Endodermal cell (in vitro differentiated cells): ENCODE measurements at regions not wholly inside any gene's neighbourhood (a gene's known extent, or its start where the extent isn't known, plus 50 kb on each side); places are given as distances from the start of the nearest gene placed in this dataset.

ENCODE experiments used
- DNase-seq: peaks from one replicate; pipeline ENCODE4 v3.0.0-alpha.2; 2017
- H3K27ac ChIP-seq: 2 replicates; pipeline ENCODE4 v1.5.1; 2013; ENCODE audit warnings: mild to moderate bottlenecking, low read depth, low read length, moderate library complexity
- H3K27me3 ChIP-seq: 2 replicates; pipeline ENCODE4 v1.6.1; 2013; ENCODE audit warnings: mild to moderate bottlenecking, low read length, moderate library complexity; ENCODE audit not compliant: insufficient read depth, control insufficient read depth, poor library complexity, severe bottlenecking
- H3K36me3 ChIP-seq: 2 replicates; pipeline ENCODE4 v1.7.0; 2013; ENCODE audit warnings: mild to moderate bottlenecking, low read length, moderate library complexity; ENCODE audit not compliant: control insufficient read depth, insufficient read depth
- H3K4me1 ChIP-seq: one replicate; pipeline ENCODE4 v1.7.0; 2013; ENCODE audit warnings: low read length; ENCODE audit not compliant: control insufficient read depth, insufficient read depth
- H3K4me3 ChIP-seq: 2 replicates; pipeline ENCODE4 v1.5.1; 2013; ENCODE audit warnings: mild to moderate bottlenecking, low read length, moderate library complexity
- H3K9ac ChIP-seq: 2 replicates; pipeline ENCODE4 v1.6.1; 2013; ENCODE audit warnings: mild to moderate bottlenecking, low read length, moderate library complexity; ENCODE audit not compliant: poor library complexity, severe bottlenecking; ENCODE audit errors: extremely low read depth
- H3K9me3 ChIP-seq: 2 replicates; pipeline ENCODE4 v1.6.1; 2013; ENCODE audit warnings: mild to moderate bottlenecking, low read length, moderate library complexity; ENCODE audit not compliant: control insufficient read depth
- H3K27ac Mint-ChIP-seq: 2 replicates; pipeline ENCODE4 v1.8.0; 2020; ENCODE audit warnings: mixed read lengths
- H3K27me3 Mint-ChIP-seq: 2 replicates; pipeline ENCODE4 v1.8.0; 2021; ENCODE audit warnings: mild to moderate bottlenecking, mixed read lengths; ENCODE audit not compliant: insufficient read depth
- H3K36me3 Mint-ChIP-seq: 2 replicates; pipeline ENCODE4 v1.8.0; 2020; ENCODE audit warnings: low read depth, mixed read lengths
- H3K4me1 Mint-ChIP-seq: 2 replicates; pipeline ENCODE4 v1.8.0; 2020; ENCODE audit warnings: mixed read lengths
- H3K4me3 Mint-ChIP-seq: 2 replicates; pipeline ENCODE4 v1.8.0; 2020; ENCODE audit warnings: mild to moderate bottlenecking, moderate library complexity, mixed read lengths
- H3K9me3 Mint-ChIP-seq: 2 replicates; pipeline ENCODE4 v1.8.0; 2020; ENCODE audit warnings: mild to moderate bottlenecking, mixed read lengths
- WGBS, 2 experiments: methylation state at CpG; one replicate each; pipeline versions ENCODE4 v1.1.5 to v1.1.7; 2013; ENCODE audit warnings: missing lambda C conversion rate in 2 of 2, mixed read lengths in 1 of 2; ENCODE audit not compliant: insufficient coverage in 1 of 2, insufficient read length in 1 of 2; 5-methylcytosine and 5-hydroxymethylcytosine counted together
- TF ChIP-seq, protein P1 (sequence below): fragments of 200-600 bp; sonication (generic); conservative IDR thresholded peaks from 2 replicates; pipeline ENCODE4 v1.5.0; 2021; ENCODE audit warnings: antibody characterized with exemption, mild to moderate bottlenecking

DNA sequence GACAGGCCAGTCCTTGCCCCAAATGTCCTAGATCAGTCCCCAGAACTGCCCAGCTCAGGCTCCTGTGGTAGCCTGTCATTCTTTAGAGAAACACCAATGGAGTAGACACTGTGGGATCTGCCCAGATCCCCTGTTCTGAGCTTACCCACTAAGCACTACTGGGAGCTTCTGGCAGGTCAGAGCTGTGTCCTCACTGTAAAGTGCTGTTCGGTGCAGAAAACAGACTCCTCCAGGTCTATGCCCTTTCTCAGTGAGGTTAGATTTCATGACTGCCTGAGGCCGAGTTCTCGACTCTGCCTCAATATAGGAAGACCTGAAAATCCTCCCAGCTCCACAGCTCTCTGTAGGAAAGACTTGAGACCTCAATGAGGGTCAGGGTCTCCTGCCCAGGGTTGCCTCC lies 67.5 kb upstream of the IGLL5 start:
- Histone ChIP-seq H3K27ac (no peak overlapping the region), H3K4me1 (no peaks in the 10 kb centered on the region), H3K27me3 (peaks cover 23% of the 10 kb centered on the region), H3K36me3 (no peaks in the 10 kb centered on the region), H3K4me3 (no peak overlapping the region), H3K9ac (no peak overlapping the region), H3K9me3 (no peaks in the 10 kb centered on the region)
- Mint-ChIP-seq H3K36me3 (no peaks in the 10 kb centered on the region), H3K27ac (no peak overlapping the region), H3K27me3 (peaks cover 79% of the 10 kb centered on the region), H3K4me3 (no peak overlapping the region), H3K4me1 (no peaks in the 10 kb centered on the region), H3K9me3 (no peaks in the 10 kb centered on the region)
- DNase-seq: no peak
- 88 to 90% methylated on average over 3 of the region's 3 CpGs for WGBS, 2 experiments
- TF ChIP-seq, protein P1, sequence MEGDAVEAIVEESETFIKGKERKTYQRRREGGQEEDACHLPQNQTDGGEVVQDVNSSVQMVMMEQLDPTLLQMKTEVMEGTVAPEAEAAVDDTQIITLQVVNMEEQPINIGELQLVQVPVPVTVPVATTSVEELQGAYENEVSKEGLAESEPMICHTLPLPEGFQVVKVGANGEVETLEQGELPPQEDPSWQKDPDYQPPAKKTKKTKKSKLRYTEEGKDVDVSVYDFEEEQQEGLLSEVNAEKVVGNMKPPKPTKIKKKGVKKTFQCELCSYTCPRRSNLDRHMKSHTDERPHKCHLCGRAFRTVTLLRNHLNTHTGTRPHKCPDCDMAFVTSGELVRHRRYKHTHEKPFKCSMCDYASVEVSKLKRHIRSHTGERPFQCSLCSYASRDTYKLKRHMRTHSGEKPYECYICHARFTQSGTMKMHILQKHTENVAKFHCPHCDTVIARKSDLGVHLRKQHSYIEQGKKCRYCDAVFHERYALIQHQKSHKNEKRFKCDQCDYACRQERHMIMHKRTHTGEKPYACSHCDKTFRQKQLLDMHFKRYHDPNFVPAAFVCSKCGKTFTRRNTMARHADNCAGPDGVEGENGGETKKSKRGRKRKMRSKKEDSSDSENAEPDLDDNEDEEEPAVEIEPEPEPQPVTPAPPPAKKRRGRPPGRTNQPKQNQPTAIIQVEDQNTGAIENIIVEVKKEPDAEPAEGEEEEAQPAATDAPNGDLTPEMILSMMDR: no peak

DNA sequence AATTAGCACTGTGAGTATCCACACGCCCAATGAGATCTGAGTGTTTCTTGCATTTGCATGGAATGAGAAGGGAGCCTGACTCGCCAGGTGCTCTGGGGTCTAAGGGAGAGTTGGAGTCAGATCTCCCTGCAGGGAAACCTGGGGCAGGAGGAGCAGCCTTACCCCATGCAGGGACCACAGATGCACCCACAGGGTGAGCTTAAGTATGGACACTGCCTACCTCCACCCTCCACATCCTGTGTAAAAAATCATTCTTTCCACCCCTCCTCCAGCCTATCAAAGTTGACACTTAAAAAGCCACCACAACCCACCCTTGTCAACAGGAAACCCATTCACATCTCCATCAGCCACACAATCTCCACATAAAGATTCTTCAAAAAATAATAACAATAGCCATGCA lies 67.0 kb upstream of the IGLL5 start:
- no peak overlapping the region for H3K4me3 ChIP-seq
- no peaks in the 10 kb centered on the region for H3K36me3 Mint-ChIP-seq
- no peak overlapping the region for H3K27ac ChIP-seq
- DNase-seq: no peak
- peaks cover 81% of the 10 kb centered on the region for H3K27me3 Mint-ChIP-seq
- no peaks in the 10 kb centered on the region for H3K36me3 ChIP-seq
- no peaks in the 10 kb centered on the region for H3K4me1 Mint-ChIP-seq
- peaks cover 18% of the 10 kb centered on the region for H3K27me3 ChIP-seq
- TF ChIP-seq, protein P1: no peak
- 86 to 94% methylated on average over 2 of the region's 2 CpGs for WGBS, 2 experiments
- H3K4me1 ChIP-seq: no peaks in the 10 kb centered on the region
- H3K9ac ChIP-seq: no peak overlapping the region
- H3K9me3 ChIP-seq: no peaks in the 10 kb centered on the region
- H3K27ac Mint-ChIP-seq: no peak overlapping the region
- no peak overlapping the region for H3K4me3 Mint-ChIP-seq
- no peaks in the 10 kb centered on the region for H3K9me3 Mint-ChIP-seq

DNA sequence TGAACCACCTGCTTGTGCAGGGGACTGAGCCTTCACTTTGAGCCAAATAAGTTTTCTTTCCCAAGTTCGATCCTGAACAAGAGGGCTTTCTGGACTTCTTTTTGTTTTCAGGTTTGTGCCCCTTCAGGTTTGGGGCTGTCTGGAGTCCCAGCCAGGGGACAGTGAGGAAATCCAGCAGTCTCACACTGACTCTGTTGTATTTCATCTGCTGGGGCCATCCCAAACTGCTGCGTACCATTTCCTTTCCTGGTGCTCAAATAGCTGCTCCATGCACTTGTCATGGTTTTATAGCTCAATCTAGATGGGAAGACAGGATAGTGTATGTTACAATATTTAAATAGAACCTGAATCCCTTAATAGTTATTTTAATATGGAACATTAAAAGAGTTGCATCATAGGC lies 66.3 kb upstream of the IGLL5 start:
- Histone ChIP-seq H3K4me3 (no peak overlapping the region), H3K27ac (no peak overlapping the region), H3K4me1 (peaks cover 3% of the 10 kb centered on the region), H3K9ac (no peak overlapping the region), H3K9me3 (no peaks in the 10 kb centered on the region), H3K36me3 (no peaks in the 10 kb centered on the region), H3K27me3 (peaks cover 10% of the 10 kb centered on the region)
- Mint-ChIP-seq H3K27ac (no peak overlapping the region), H3K9me3 (no peaks in the 10 kb centered on the region), H3K4me1 (peaks cover 6% of the 10 kb centered on the region), H3K4me3 (no peak overlapping the region), H3K36me3 (no peaks in the 10 kb centered on the region), H3K27me3 (peaks cover 75% of the 10 kb centered on the region)
- WGBS, 2 experiments: 92 to 98% methylated on average over 1 to 2 of the region's 2 CpGs
- TF ChIP-seq, protein P1: no peak
- no peak for DNase-seq
